ENCODE measurements at regions not wholly inside any gene's neighbourhood (a gene's known extent, or its start where the extent isn't known, plus 50 kb on each side); places are given as distances from the start of the nearest gene placed in this dataset.

- no peak for DNase-seq (ENCODE audit: low read depth)
Measured at GRCh38 chr20:57920971-57921370, 211.2 kb upstream of the PMEPA1 start.

- DNase-seq (ENCODE audit: low read depth), result no peak
Measured at GRCh38 chr20:57919049-57919448, 209.2 kb upstream of the PMEPA1 start.

- DNase-seq (ENCODE audit: low read depth), result no peak
Measured at GRCh38 chr20:57918551-57918950, 208.7 kb upstream of the PMEPA1 start.

- no peak for DNase-seq (ENCODE audit: low read depth)
Measured at GRCh38 chr20:57914205-57914604, 204.4 kb upstream of the PMEPA1 start.

- DNase-seq (ENCODE audit: low read depth), result no peak
Measured at GRCh38 chr20:57913156-57913930, 203.5 kb upstream of the PMEPA1 start.

- DNase-seq (ENCODE audit: low read depth), result no peak
Measured at GRCh38 chr20:57912227-57912582, 202.4 kb upstream of the PMEPA1 start.

GRCh38 chr20:57911512-57912226 is 201.9 kb upstream of the PMEPA1 start:
- no peak for DNase-seq (ENCODE audit: low read depth)

- DNase-seq (ENCODE audit: low read depth), result no peak
Measured at GRCh38 chr20:57910716-57911115, 200.9 kb upstream of the PMEPA1 start.

- no peak for DNase-seq (ENCODE audit: low read depth)
Measured at GRCh38 chr20:57909763-57910331, 200.0 kb upstream of the PMEPA1 start.

- no peak for DNase-seq (ENCODE audit: low read depth)
Measured at GRCh38 chr20:57908704-57909630, 199.2 kb upstream of the PMEPA1 start.

- DNase-seq (ENCODE audit: low read depth), result no peak
Measured at GRCh38 chr20:57908226-57908625, 198.4 kb upstream of the PMEPA1 start.

GRCh38 chr20:57907131-57908000 is 197.6 kb upstream of the PMEPA1 start:
- DNase-seq (ENCODE audit: low read depth), result no peak

GRCh38 chr20:57905448-57905847 is 195.6 kb upstream of the PMEPA1 start:
- no peak for DNase-seq (ENCODE audit: low read depth)

GRCh38 chr20:57904314-57905105 is 194.7 kb upstream of the PMEPA1 start:
- DNase-seq (ENCODE audit: low read depth), result no peak

GRCh38 chr20:57902473-57902872 is 192.7 kb upstream of the PMEPA1 start:
- peak; percentile 92 for DNase-seq (ENCODE audit: low read depth)

- no peak for DNase-seq (ENCODE audit: low read depth)
Measured at GRCh38 chr20:57901526-57901925, 191.7 kb upstream of the PMEPA1 start.

- peak; percentile 71 for DNase-seq (ENCODE audit: low read depth)
Measured at GRCh38 chr20:57900226-57900905, 190.6 kb upstream of the PMEPA1 start.

GRCh38 chr20:57899554-57899953 is 189.7 kb upstream of the PMEPA1 start:
- DNase-seq (ENCODE audit: low read depth), result peak; percentile 50

- DNase-seq (ENCODE audit: low read depth), result no peak
Measured at GRCh38 chr20:57898332-57898731, 188.5 kb upstream of the PMEPA1 start.

- no peak for DNase-seq (ENCODE audit: low read depth)
Measured at GRCh38 chr20:57897891-57898290, 188.1 kb upstream of the PMEPA1 start.

Data from M059J (cell line).